Nephron (organoid): ENCODE measurements at regions not wholly inside any gene's neighbourhood (a gene's known extent, or its start where the extent isn't known, plus 50 kb on each side); places are given as distances from the start of the nearest gene placed in this dataset.

Source experiments
- H3K27ac Mint-ChIP-seq, 3 experiments: 2 replicates each; pipeline ENCODE4 v1.8.0; 2020; ENCODE audit warnings: mixed read lengths in 3 of 3, mild to moderate bottlenecking in 2 of 3, moderate library complexity in 1 of 3
- H3K27me3 Mint-ChIP-seq: 2 replicates; pipeline ENCODE4 v1.8.0; 2021; ENCODE audit warnings: low read depth, mild to moderate bottlenecking, moderate library complexity, mixed read lengths
- H3K36me3 Mint-ChIP-seq: 2 replicates; pipeline ENCODE4 v1.8.0; 2020; ENCODE audit warnings: low read depth, mixed read lengths
- H3K4me1 Mint-ChIP-seq: 2 replicates; pipeline ENCODE4 v1.8.0; 2020; ENCODE audit warnings: mixed read lengths
- H3K4me3 Mint-ChIP-seq, 3 experiments: 2 replicates each; pipeline ENCODE4 v1.8.0; 2020; ENCODE audit warnings: mild to moderate bottlenecking in 3 of 3, mixed read lengths in 3 of 3, moderate library complexity in 2 of 3
- H3K9me3 Mint-ChIP-seq: 2 replicates; pipeline ENCODE4 v1.8.0; 2020; ENCODE audit warnings: mixed read lengths
- TF ChIP-seq, protein P1 (sequence below), 3 experiments: fragments of 200-600 bp; sonication (generic); IDR thresholded peaks; one replicate each; pipeline ENCODE4 v1.5.0; 2021; ENCODE audit warnings: antibody characterized with exemption in 3 of 3; ENCODE audit not compliant: unreplicated experiment in 3 of 3

DNA sequence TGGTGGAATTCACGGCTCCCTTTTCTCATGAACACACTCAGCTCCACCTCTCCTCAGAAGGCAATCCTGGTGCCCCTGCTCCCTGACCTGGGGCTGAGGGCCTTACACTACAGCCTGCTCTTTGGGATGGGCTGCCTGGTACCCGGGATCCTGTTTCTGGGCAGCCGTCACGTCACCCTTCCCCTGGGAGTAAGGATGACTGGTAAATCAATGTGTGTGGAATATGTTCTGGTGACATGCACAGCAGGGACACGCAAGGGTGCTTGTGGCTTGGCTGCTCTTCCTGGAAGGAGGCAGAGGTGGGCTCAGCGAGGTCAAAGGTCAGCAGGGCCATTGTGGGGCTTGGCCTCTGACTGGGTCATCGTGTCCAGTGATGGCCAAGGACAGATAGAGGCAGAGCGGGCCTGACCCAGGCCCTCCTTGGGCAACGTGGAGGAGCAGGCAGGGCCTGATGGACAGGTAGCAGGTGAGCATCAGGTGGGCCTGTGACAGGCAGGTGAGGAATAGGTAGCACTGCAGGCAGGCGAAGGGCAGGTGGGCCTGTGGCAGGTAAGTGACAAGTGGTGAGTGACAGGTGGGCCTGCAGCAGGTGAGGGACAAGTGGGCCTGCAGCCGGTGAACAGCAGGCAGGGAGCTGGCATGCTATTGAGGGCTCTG, 399.4 kb upstream of the IRX4 start:
- H3K4me1 Mint-ChIP-seq = no peaks in the 10 kb centered on the region
- H3K27me3 Mint-ChIP-seq = peaks cover 16% of the 10 kb centered on the region
- TF ChIP-seq, protein P1, sequence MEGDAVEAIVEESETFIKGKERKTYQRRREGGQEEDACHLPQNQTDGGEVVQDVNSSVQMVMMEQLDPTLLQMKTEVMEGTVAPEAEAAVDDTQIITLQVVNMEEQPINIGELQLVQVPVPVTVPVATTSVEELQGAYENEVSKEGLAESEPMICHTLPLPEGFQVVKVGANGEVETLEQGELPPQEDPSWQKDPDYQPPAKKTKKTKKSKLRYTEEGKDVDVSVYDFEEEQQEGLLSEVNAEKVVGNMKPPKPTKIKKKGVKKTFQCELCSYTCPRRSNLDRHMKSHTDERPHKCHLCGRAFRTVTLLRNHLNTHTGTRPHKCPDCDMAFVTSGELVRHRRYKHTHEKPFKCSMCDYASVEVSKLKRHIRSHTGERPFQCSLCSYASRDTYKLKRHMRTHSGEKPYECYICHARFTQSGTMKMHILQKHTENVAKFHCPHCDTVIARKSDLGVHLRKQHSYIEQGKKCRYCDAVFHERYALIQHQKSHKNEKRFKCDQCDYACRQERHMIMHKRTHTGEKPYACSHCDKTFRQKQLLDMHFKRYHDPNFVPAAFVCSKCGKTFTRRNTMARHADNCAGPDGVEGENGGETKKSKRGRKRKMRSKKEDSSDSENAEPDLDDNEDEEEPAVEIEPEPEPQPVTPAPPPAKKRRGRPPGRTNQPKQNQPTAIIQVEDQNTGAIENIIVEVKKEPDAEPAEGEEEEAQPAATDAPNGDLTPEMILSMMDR (IDR thresholded peaks at IDR 0.05; ENCODE audit: unreplicated experiment in 3 of 3) = no peak
- no peak overlapping the region for H3K27ac Mint-ChIP-seq
- no peaks in the 10 kb centered on the region for H3K9me3 Mint-ChIP-seq
- no peak overlapping the region for H3K4me3 Mint-ChIP-seq
- no peaks in the 10 kb centered on the region for H3K36me3 Mint-ChIP-seq

DNA sequence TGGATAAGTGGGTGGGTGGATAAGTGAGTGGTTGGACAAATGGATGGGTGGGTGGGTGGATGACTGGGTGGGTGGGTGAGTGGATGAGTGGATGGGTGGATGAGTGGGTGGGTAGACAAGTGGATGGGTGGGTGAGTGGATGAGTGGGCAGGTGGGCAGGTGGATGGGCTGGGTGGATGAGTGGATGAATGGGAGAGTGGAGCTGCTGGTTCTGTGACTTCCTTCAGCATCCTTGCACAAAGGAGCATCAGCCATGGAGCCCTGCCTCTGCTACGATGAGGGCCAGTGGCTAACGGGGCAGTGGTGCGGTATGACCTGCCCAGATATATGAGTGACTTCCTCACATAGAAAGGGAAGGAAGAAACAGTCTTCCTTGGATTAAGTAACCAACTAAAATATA, 398.7 kb upstream of the IRX4 start:
- TF ChIP-seq, protein P1 (IDR thresholded peaks at IDR 0.05; ENCODE audit: unreplicated experiment in 3 of 3) = no peak
- Mint-ChIP-seq H3K27ac (no peak overlapping the region), H3K4me3 (no peak overlapping the region), H3K36me3 (no peaks in the 10 kb centered on the region), H3K4me1 (no peaks in the 10 kb centered on the region), H3K9me3 (no peaks in the 10 kb centered on the region), H3K27me3 (peaks cover 16% of the 10 kb centered on the region)

- Mint-ChIP-seq H3K4me3 (no peak overlapping the region), H3K36me3 (no peaks in the 10 kb centered on the region), H3K4me1 (no peaks in the 10 kb centered on the region), H3K9me3 (no peaks in the 10 kb centered on the region), H3K27me3 (peaks cover 11% of the 10 kb centered on the region), H3K27ac (no peak overlapping the region)
- TF ChIP-seq, protein P1 (IDR thresholded peaks at IDR 0.05; ENCODE audit: unreplicated experiment in 3 of 3) = no peak
These were observed 397.6 kb upstream of the IRX4 start for GRCh38 chr5:2280318-2280717.

DNA sequence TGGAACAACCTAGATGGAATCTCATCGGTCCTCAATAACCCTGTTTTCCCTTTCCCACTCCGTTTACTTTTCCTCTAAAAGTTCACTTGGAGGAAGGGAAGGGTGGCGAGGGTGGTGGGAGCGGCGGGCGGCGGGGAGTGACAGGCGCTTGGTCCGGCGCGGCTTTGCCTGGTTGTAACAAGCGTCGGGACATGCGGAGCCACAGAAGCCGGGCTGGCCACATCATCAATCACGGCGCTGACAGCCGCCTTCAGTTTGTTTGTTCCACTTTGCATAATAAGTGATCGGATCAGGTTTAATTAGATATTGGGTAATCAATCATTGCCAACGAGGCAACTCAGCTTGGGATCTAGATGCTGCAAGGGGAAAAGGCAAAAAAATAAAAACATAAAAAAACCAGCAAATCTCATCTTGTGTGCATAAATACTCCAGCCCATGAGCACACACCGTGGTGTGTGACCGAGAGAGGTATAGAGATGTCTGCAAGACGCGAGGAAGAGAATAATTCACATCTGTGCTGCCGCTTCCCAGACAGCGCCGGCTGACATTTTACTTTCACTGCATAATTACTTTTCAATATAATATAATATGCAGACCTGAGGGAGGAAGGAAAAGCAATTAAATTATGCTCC, 396.2 kb upstream of the IRX4 start:
- Mint-ChIP-seq H3K27ac (no peak overlapping the region), H3K36me3 (no peaks in the 10 kb centered on the region), H3K9me3 (no peaks in the 10 kb centered on the region), H3K27me3 (peaks cover 20% of the 10 kb centered on the region), H3K4me3 (no peak overlapping the region), H3K4me1 (no peaks in the 10 kb centered on the region)
- TF ChIP-seq, protein P1 (IDR thresholded peaks at IDR 0.05; ENCODE audit: unreplicated experiment in 3 of 3) = no peak

DNA sequence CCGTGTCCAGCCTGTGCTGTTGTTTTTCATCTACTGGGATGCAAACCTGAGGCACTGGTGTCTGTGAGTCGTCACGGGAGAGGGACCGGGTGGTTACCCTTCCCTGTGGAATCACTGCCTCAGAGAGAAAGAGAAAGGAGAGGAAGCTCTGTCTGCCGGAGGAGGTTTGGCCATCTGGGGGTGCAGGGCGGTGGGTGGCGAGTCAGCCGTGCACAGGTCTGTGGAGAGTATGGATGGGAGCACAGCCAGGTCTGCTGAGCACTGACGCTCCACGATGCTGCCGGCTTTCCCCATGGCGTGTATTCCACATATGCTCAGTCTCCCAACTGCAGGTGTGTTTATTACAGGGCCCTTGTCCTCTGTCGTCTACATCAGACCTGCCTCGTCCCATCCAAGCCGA, 395.2 kb upstream of the IRX4 start:
- Mint-ChIP-seq H3K9me3 (no peaks in the 10 kb centered on the region), H3K4me3 (no peak overlapping the region), H3K4me1 (peaks cover 3% of the 10 kb centered on the region), H3K27me3 (peaks cover 23% of the 10 kb centered on the region), H3K27ac (no peak overlapping the region), H3K36me3 (no peaks in the 10 kb centered on the region)
- TF ChIP-seq, protein P1 (IDR thresholded peaks at IDR 0.05; ENCODE audit: unreplicated experiment in 3 of 3) = no peak

DNA sequence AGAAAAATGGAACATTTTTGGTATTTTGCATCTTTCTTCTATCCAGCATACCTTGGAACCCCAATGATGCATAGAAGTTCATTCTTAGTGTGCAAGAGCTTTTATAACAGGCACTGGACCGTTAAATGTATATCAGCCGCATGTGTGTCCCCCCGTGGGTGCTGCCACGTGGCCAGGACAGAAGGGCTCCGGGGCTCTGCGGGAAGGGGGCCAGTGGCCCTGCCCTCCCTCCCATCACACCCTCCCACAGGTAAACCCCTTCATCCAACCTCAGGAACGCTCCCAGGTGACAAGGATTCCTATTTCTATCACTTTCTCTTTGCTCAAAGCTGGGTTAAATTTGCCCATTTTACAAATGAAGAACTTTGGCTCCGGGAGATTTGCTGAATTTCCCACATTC, 393.4 kb upstream of the IRX4 start:
- Mint-ChIP-seq H3K36me3 (no peaks in the 10 kb centered on the region), H3K27me3 (peaks cover 36% of the 10 kb centered on the region), H3K27ac (no peak overlapping the region), H3K9me3 (no peaks in the 10 kb centered on the region), H3K4me1 (peaks cover 11% of the 10 kb centered on the region), H3K4me3 (no peak overlapping the region)
- TF ChIP-seq, protein P1 (IDR thresholded peaks at IDR 0.05; ENCODE audit: unreplicated experiment in 3 of 3) = no peak
